PC-3 (cell line): ENCODE measurements at regions not wholly inside any gene's neighbourhood (a gene's known extent, or its start where the extent isn't known, plus 50 kb on each side); places are given as distances from the start of the nearest gene placed in this dataset.

Experiments
- ATAC-seq: fragments of 200-7000 bp; cut with Tn5 transposase; 2 replicates; pipeline ENCODE4 v1.9.1; 2020; ENCODE audit warnings: mild to moderate bottlenecking, moderate library complexity
- BruUV-seq: library from RNA; stranded (reverse); fragments of 400-500 nt; replicated peaks from 2 replicates; lab custom pipeline; 2021; lab: Mats Ljungman, UMichigan
- CTCF ChIA-PET: fragments of 300-600 bp; sonication (Branson Sonifier 250); formaldehyde crosslinking; loops from one replicate; lab custom pipeline; 2022; ENCODE audit warnings: antibody characterized with exemption; lab: Charles Lee
- POLR2A ChIA-PET: fragments of 300-600 bp; sonication (Branson Sonifier 250); formaldehyde crosslinking; loops from one replicate; lab custom pipeline; 2022; ENCODE audit warnings: antibody characterized with exemption; ENCODE audit not compliant: unreplicated experiment; lab: Charles Lee
- DNase-seq: peaks from one replicate; pipeline ENCODE4 v3.0.0-alpha.2; 2015
- H2AFZ ChIP-seq: fragments of 300-600 bp; sonication (generic); 2 replicates; pipeline ENCODE4 v1.6.0; 2016; ENCODE audit warnings: antibody characterized with exemption, low read length
- H3F3A ChIP-seq: fragments of 300-600 bp; sonication (generic); one replicate; pipeline ENCODE4 v1.6.0; 2017; ENCODE audit warnings: antibody characterized with exemption, low read length, control low read depth, mild to moderate bottlenecking; ENCODE audit not compliant: unreplicated experiment
- H3K27ac ChIP-seq: fragments of 300-600 bp; sonication (generic); 2 replicates; pipeline ENCODE4 v1.5.1; 2016; ENCODE audit warnings: mild to moderate bottlenecking, low read length
- H3K27me3 ChIP-seq: fragments of 300-600 bp; sonication (generic); 2 replicates; pipeline ENCODE4 v1.6.1; 2016; ENCODE audit warnings: low read length, mixed read lengths
- H3K36me3 ChIP-seq: fragments of 300-600 bp; sonication (generic); 2 replicates; pipeline ENCODE4 v1.6.1; 2016; ENCODE audit warnings: low read depth, mixed run types, low read length, mixed read lengths
- H3K4me1 ChIP-seq: fragments of 300-600 bp; sonication (generic); 2 replicates; pipeline ENCODE4 v1.5.1; 2016; ENCODE audit warnings: low read length; ENCODE audit not compliant: insufficient read depth
- H3K4me2 ChIP-seq: fragments of 300-600 bp; sonication (generic); 2 replicates; pipeline ENCODE4 v1.6.0; 2016; ENCODE audit warnings: low read length
- H3K4me3 ChIP-seq: fragments of 300-600 bp; sonication (generic); 2 replicates; pipeline ENCODE4 v1.5.1; 2016; ENCODE audit warnings: mild to moderate bottlenecking, low read length, mixed read lengths
- H3K79me2 ChIP-seq: fragments of 300-600 bp; sonication (generic); 2 replicates; pipeline ENCODE4 v1.6.1; 2017; ENCODE audit warnings: low read length, mixed read lengths
- H3K9ac ChIP-seq: fragments of 300-600 bp; sonication (generic); 2 replicates; pipeline ENCODE4 v1.6.0; 2016; ENCODE audit warnings: mild to moderate bottlenecking, low read length
- H3K9me2 ChIP-seq: fragments of 300-600 bp; sonication (generic); replicated peaks from 2 replicates; pipeline ENCODE4 v1.6.1; 2016; ENCODE audit warnings: mixed run types, low read length, mixed read lengths
- H3K9me3 ChIP-seq: fragments of 300-600 bp; sonication (generic); 2 replicates; pipeline ENCODE4 v1.6.1; 2016; ENCODE audit warnings: low read length, mixed read lengths
- H4K20me1 ChIP-seq: fragments of 300-600 bp; sonication (generic); 2 replicates; pipeline ENCODE4 v1.6.1; 2016; ENCODE audit warnings: low read length, mixed read lengths
- CTCF ChIP-seq: fragments of 300-600 bp; sonication (generic); conservative IDR thresholded peaks from 2 replicates; pipeline ENCODE4 v1.5.1; 2017; ENCODE audit warnings: antibody characterized with exemption, low read depth, mild to moderate bottlenecking, low read length
- EZH2 ChIP-seq: fragments of 300-600 bp; sonication (generic); IDR thresholded peaks from one replicate; pipeline ENCODE4 v1.6.1; 2017; ENCODE audit warnings: antibody characterized with exemption, mild to moderate bottlenecking, low read length; ENCODE audit not compliant: unreplicated experiment
- EZH2phosphoT487 ChIP-seq: fragments of 300-600 bp; sonication (generic); IDR thresholded peaks from 2 replicates; pipeline ENCODE4 v1.6.1; 2018; ENCODE audit warnings: mild to moderate bottlenecking, antibody characterized with exemption, low read length, borderline replicate concordance
- intact Hi-C: fragments of 100-400 bp; cut with micrococcal nuclease; formaldehyde crosslinking; loops from 2 replicates; pipeline ENCODE4 v1.9.0; 2023

DNA sequence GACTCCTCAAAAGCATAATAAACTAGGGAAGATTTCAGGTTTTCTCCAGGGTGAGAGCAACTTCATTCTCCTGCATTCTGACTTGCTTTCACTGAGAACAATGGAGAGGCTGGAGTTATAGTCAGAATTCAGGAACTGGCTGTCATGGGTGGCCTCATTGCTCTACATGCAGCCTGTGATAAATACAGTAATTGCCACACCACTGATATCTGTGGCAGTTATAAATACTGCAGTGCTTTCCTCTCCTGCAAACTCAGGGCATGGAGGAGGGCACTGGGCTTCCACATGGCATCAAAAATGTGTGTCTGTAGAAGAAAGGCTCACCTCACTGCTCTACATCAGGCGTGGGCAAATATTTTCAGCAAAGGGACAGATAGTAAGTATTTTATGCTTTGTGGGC is 510.2 kb downstream of the ZNF516 start:
- DNase-seq = no peak
- POLR2A ChIA-PET = no interaction called here
- H3K27ac ChIP-seq = no peak overlapping the region
- TF ChIP-seq EZH2phosphoT487 = no peak
- TF ChIP-seq EZH2 = no peak
- no peak for TF ChIP-seq CTCF
- H3K4me2 ChIP-seq = no peak overlapping the region
- H3K4me1 ChIP-seq = no peaks in the 10 kb centered on the region
- no peaks in the 10 kb centered on the region for H4K20me1 ChIP-seq
- no peaks in the 10 kb centered on the region for H3K79me2 ChIP-seq
- H3K9ac ChIP-seq = no peak overlapping the region
- H3F3A ChIP-seq = no peaks in the 10 kb centered on the region
- H3K36me3 ChIP-seq = no peaks in the 10 kb centered on the region
- H3K27me3 ChIP-seq = 0 out of 2 replicates have a peak, but pooled peaks cover 9% of the 10 kb centered on the region
- ATAC-seq = no peak
- no peaks in the 10 kb centered on the region for H3K9me2 ChIP-seq
- no TSS peak for BruUV-seq
- H3K9me3 ChIP-seq = no peaks in the 10 kb centered on the region
- H3K4me3 ChIP-seq = no peak overlapping the region
- CTCF ChIA-PET = no interaction called here
- H2AFZ ChIP-seq = no peak overlapping the region
- intact Hi-C loops = no loop called here

DNA sequence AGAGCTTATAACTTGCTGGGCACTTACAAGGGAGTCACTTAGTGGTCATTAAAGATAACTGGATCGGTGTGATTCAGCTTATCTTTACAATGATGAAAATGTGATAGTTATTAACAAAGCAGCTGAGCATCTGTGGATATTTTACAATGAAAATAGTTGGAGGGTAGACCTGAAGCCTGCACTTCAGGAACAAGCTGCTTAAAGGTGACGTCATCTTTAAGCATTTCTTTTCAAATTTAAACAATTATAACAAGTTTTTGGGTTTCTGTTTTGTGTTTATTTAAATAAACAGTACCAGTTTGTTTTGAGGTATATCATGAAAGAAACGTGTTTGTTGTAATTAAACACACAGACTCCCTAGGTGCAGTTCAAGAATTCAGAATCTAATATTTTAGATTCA is 513.9 kb downstream of the ZNF516 start:
- intact Hi-C loops = no loop called here
- no peaks in the 10 kb centered on the region for H3K9me3 ChIP-seq
- H4K20me1 ChIP-seq = no peaks in the 10 kb centered on the region
- no peaks in the 10 kb centered on the region for H3K79me2 ChIP-seq
- H2AFZ ChIP-seq = no peak overlapping the region
- peaks cover 21% of the 10 kb centered on the region; the same call in 1 of the 2 replicates for H3K27me3 ChIP-seq
- BruUV-seq = no TSS peak
- no peaks in the 10 kb centered on the region for H3K36me3 ChIP-seq
- ATAC-seq (no peak), DNase-seq (no peak)
- CTCF ChIA-PET = no interaction called here
- no peaks in the 10 kb centered on the region for H3K4me1 ChIP-seq
- no peaks in the 10 kb centered on the region for H3K9me2 ChIP-seq
- H3K27ac ChIP-seq = no peak overlapping the region
- H3K4me3 ChIP-seq = no peak overlapping the region
- no peak overlapping the region for H3K9ac ChIP-seq
- POLR2A ChIA-PET = no interaction called here
- H3F3A ChIP-seq = no peaks in the 10 kb centered on the region
- no peak for TF ChIP-seq EZH2phosphoT487
- no peak for TF ChIP-seq EZH2
- TF ChIP-seq CTCF = no peak
- H3K4me2 ChIP-seq = no peak overlapping the region

GRCh38 chr18:75977081-75977480 is 518.0 kb downstream of the ZNF516 start:
- Histone ChIP-seq H3K36me3 (no peaks in the 10 kb centered on the region), H3K4me2 (no peak overlapping the region), H3K79me2 (no peaks in the 10 kb centered on the region), H3K4me1 (no peaks in the 10 kb centered on the region), H3K27me3 (peaks cover 25% of the 10 kb centered on the region; the same call in 1 of the 2 replicates), H3F3A (no peaks in the 10 kb centered on the region), H2AFZ (no peak overlapping the region), H3K4me3 (no peak overlapping the region), H3K9me2 (no peaks in the 10 kb centered on the region), H3K9me3 (no peaks in the 10 kb centered on the region), H3K9ac (no peak overlapping the region), H3K27ac (no peak overlapping the region), H4K20me1 (no peaks in the 10 kb centered on the region)
- no peak for DNase-seq
- ChIA-PET POLR2A (no interaction called here), CTCF (no interaction called here)
- TF ChIP-seq EZH2phosphoT487 (no peak), EZH2 (no peak), CTCF (no peak)
- ATAC-seq = no peak
- intact Hi-C loops = no loop called here
- no TSS peak for BruUV-seq
